ENCODE measurements at regions not wholly inside any gene's neighbourhood (a gene's known extent, or its start where the extent isn't known, plus 50 kb on each side); places are given as distances from the start of the nearest gene placed in this dataset.
A peak's percentile ranks its signal among the peaks of the same experiment; 100 is the strongest.

- Histone ChIP-seq H2AFZ (ENCODE audit: low read length) (no peak overlapping the region), H3K36me3 (ENCODE audit: insufficient read depth, low read length) (no peaks in the 10 kb centered on the region), H3K4me2 (ENCODE audit: low read depth, low read length, poor library complexity, severe bottlenecking) (no peak overlapping the region), H3F3A (ENCODE audit: low read depth) (no peaks in the 10 kb centered on the region), H3K9me2 (replicated peaks; ENCODE audit: low read depth, low read length) (no peaks in the 10 kb centered on the region), H3K4me3 (ENCODE audit: low read length, poor library complexity, severe bottlenecking) (no peak overlapping the region), H3K27me3 (ENCODE audit: insufficient read depth, low read length, poor library complexity, severe bottlenecking) (no peaks in the 10 kb centered on the region), H3K79me2 (ENCODE audit: insufficient read depth, low read length) (no peaks in the 10 kb centered on the region), H3K9ac (ENCODE audit: low read depth, low read length, poor library complexity, severe bottlenecking) (peak overlapping the region; percentile 7), H3K9me3 (ENCODE audit: insufficient read depth, low read depth, low read length) (no peaks in the 10 kb centered on the region), H3K4me1 (ENCODE audit: insufficient read depth, low read length, poor library complexity, severe bottlenecking) (peaks cover 27% of the 10 kb centered on the region), H4K20me1 (ENCODE audit: insufficient read depth, low read length, poor library complexity, severe bottlenecking) (no peaks in the 10 kb centered on the region)
- TF ChIP-seq EZH2phosphoT487 (IDR thresholded peaks at IDR 0.05; ENCODE audit: borderline replicate concordance), result no peak
- TF ChIP-seq CTCF (conservative IDR thresholded peaks at IDR 0.05; ENCODE audit: low read length), result 0 out of 2 replicates have a peak, but pooled peaks have one; percentile 18
Measured at GRCh38 chr3:177802151-177802900, 605.0 kb upstream of the TBL1XR1 start.

- H3K4me1 ChIP-seq (ENCODE audit: insufficient read depth, low read length, poor library complexity, severe bottlenecking), result peaks cover 27% of the 10 kb centered on the region
- no peaks in the 10 kb centered on the region for H3K9me2 ChIP-seq (replicated peaks; ENCODE audit: low read depth, low read length)
- H3K36me3 ChIP-seq (ENCODE audit: insufficient read depth, low read length), result no peaks in the 10 kb centered on the region
- TF ChIP-seq CTCF (conservative IDR thresholded peaks at IDR 0.05; ENCODE audit: low read length) (no peak), EZH2phosphoT487 (IDR thresholded peaks at IDR 0.05; ENCODE audit: borderline replicate concordance) (no peak)
- H4K20me1 ChIP-seq (ENCODE audit: insufficient read depth, low read length, poor library complexity, severe bottlenecking), result no peaks in the 10 kb centered on the region
- H3K9me3 ChIP-seq (ENCODE audit: insufficient read depth, low read depth, low read length), result no peaks in the 10 kb centered on the region
- no peaks in the 10 kb centered on the region for H3K79me2 ChIP-seq (ENCODE audit: insufficient read depth, low read length)
- no peak overlapping the region for H2AFZ ChIP-seq (ENCODE audit: low read length)
- no peak overlapping the region for H3K9ac ChIP-seq (ENCODE audit: low read depth, low read length, poor library complexity, severe bottlenecking)
- H3F3A ChIP-seq (ENCODE audit: low read depth), result no peaks in the 10 kb centered on the region
- H3K4me3 ChIP-seq (ENCODE audit: low read length, poor library complexity, severe bottlenecking), result no peak overlapping the region
- no peaks in the 10 kb centered on the region for H3K27me3 ChIP-seq (ENCODE audit: insufficient read depth, low read length, poor library complexity, severe bottlenecking)
- H3K4me2 ChIP-seq (ENCODE audit: low read depth, low read length, poor library complexity, severe bottlenecking), result no peak overlapping the region
Measured at GRCh38 chr3:177803500-177803899, 606.2 kb upstream of the TBL1XR1 start.

- H3K4me3 ChIP-seq (ENCODE audit: low read length, poor library complexity, severe bottlenecking), result no peak overlapping the region
- H3K4me1 ChIP-seq (ENCODE audit: insufficient read depth, low read length, poor library complexity, severe bottlenecking), result peaks cover 27% of the 10 kb centered on the region
- no peaks in the 10 kb centered on the region for H4K20me1 ChIP-seq (ENCODE audit: insufficient read depth, low read length, poor library complexity, severe bottlenecking)
- TF ChIP-seq CTCF (conservative IDR thresholded peaks at IDR 0.05; ENCODE audit: low read length), result no peak
- TF ChIP-seq EZH2phosphoT487 (IDR thresholded peaks at IDR 0.05; ENCODE audit: borderline replicate concordance), result no peak
- H3K4me2 ChIP-seq (ENCODE audit: low read depth, low read length, poor library complexity, severe bottlenecking), result no peak overlapping the region
- H3K9me3 ChIP-seq (ENCODE audit: insufficient read depth, low read depth, low read length), result no peaks in the 10 kb centered on the region
- no peaks in the 10 kb centered on the region for H3K79me2 ChIP-seq (ENCODE audit: insufficient read depth, low read length)
- no peak overlapping the region for H3K9ac ChIP-seq (ENCODE audit: low read depth, low read length, poor library complexity, severe bottlenecking)
- no peak overlapping the region for H2AFZ ChIP-seq (ENCODE audit: low read length)
- H3K36me3 ChIP-seq (ENCODE audit: insufficient read depth, low read length), result no peaks in the 10 kb centered on the region
- H3K9me2 ChIP-seq (replicated peaks; ENCODE audit: low read depth, low read length), result no peaks in the 10 kb centered on the region
- no peaks in the 10 kb centered on the region for H3K27me3 ChIP-seq (ENCODE audit: insufficient read depth, low read length, poor library complexity, severe bottlenecking)
- no peaks in the 10 kb centered on the region for H3F3A ChIP-seq (ENCODE audit: low read depth)
Measured at GRCh38 chr3:177804032-177804431, 606.8 kb upstream of the TBL1XR1 start.

All from Loucy (cell line).